Esophagus squamous epithelium (tissue), 4 donors: ENCODE measurements at regions not wholly inside any gene's neighbourhood (a gene's known extent, or its start where the extent isn't known, plus 50 kb on each side); places are given as distances from the start of the nearest gene placed in this dataset.

Experiments used
- CTCF ChIP-seq, 6 experiments: fragments of 450-650 bp in 4 of 6; fragments of 200-600 bp in 2 of 6; sonication (generic) in 2 of 6; IDR thresholded peaks; one replicate each; pipeline ENCODE4 v1.5.1; 2016 to 2019; ENCODE audit warnings: antibody characterized with exemption in 6 of 6, mild to moderate bottlenecking in 4 of 6, moderate library complexity in 4 of 6
- POLR2A ChIP-seq, 4 donors: fragments of 450-650 bp; IDR thresholded peaks; one replicate each; pipeline ENCODE4 v1.6.1; 2017; ENCODE audit warnings: antibody characterized with exemption in 4 of 4, mild to moderate bottlenecking in 4 of 4, moderate library complexity in 3 of 4

GRCh38 chr13:105255472-105255871 lies 1280.0 kb downstream of the EFNB2 start:
- no peak for TF ChIP-seq POLR2A (IDR thresholded peaks at IDR 0.05)
- no peak for TF ChIP-seq CTCF (IDR thresholded peaks at IDR 0.05)
